ENCODE measurements at regions not wholly inside any gene's neighbourhood (a gene's known extent, or its start where the extent isn't known, plus 50 kb on each side); places are given as distances from the start of the nearest gene placed in this dataset.

DNA sequence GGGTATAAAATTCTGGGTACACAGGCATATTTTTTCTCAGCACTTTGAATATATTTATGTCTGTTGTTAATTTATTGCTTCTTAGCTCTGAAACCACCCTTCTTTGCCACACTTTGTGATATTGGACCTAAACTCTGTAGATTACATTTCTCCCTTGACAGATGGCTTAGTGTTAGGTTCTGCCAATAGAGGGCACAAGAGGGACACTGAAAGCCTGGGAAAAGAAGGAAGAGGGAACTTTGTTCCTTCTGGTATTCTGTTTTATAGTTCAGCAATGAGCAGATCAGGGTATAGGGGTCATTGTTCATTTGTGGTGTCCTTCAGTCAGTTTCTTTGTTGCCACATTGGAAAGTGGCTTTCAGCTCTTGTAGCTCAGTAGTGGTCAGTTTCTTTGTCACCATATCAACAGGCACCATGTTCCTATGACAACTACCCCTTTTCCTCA lies 423.5 kb upstream of the PROX1 start:
- no peak for TF ChIP-seq ZFP30 (CRISPR knock-in tag; IDR thresholded peaks at IDR 0.05)
- no peak for TF ChIP-seq BACH2 (CRISPR knock-in tag; IDR thresholded peaks at IDR 0.05; ENCODE audit: borderline replicate concordance)
- no peak for TF ChIP-seq ZNF70 (CRISPR knock-in tag; IDR thresholded peaks at IDR 0.05)
- TF ChIP-seq ESRRG (CRISPR knock-in tag; IDR thresholded peaks at IDR 0.05), result no peak
- TF ChIP-seq GLIS3 (CRISPR knock-in tag; IDR thresholded peaks at IDR 0.05), result no peak
- no peak for TF ChIP-seq PPARA (CRISPR knock-in tag; IDR thresholded peaks at IDR 0.05; ENCODE audit: borderline replicate concordance)
- TF ChIP-seq RARB (CRISPR knock-in tag; IDR thresholded peaks at IDR 0.05), result no peak
- TF ChIP-seq, protein P1, sequence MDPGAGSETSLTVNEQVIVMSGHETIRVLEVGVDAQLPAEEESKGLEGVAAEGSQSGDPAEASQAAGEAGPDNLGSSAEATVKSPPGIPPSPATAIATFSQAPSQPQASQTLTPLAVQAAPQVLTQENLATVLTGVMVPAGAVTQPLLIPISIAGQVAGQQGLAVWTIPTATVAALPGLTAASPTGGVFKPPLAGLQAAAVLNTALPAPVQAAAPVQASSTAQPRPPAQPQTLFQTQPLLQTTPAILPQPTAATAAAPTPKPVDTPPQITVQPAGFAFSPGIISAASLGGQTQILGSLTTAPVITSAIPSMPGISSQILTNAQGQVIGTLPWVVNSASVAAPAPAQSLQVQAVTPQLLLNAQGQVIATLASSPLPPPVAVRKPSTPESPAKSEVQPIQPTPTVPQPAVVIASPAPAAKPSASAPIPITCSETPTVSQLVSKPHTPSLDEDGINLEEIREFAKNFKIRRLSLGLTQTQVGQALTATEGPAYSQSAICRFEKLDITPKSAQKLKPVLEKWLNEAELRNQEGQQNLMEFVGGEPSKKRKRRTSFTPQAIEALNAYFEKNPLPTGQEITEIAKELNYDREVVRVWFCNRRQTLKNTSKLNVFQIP (CRISPR knock-in tag; IDR thresholded peaks at IDR 0.05; ENCODE audit: borderline replicate concordance, low read depth), result no peak
- TF ChIP-seq SNAI2 (CRISPR knock-in tag; IDR thresholded peaks at IDR 0.05), result no peak
- TF ChIP-seq, protein P2, sequence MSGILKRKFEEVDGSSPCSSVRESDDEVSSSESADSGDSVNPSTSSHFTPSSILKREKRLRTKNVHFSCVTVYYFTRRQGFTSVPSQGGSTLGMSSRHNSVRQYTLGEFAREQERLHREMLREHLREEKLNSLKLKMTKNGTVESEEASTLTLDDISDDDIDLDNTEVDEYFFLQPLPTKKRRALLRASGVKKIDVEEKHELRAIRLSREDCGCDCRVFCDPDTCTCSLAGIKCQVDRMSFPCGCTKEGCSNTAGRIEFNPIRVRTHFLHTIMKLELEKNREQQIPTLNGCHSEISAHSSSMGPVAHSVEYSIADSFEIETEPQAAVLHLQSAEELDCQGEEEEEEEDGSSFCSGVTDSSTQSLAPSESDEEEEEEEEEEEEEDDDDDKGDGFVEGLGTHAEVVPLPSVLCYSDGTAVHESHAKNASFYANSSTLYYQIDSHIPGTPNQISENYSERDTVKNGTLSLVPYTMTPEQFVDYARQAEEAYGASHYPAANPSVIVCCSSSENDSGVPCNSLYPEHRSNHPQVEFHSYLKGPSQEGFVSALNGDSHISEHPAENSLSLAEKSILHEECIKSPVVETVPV (CRISPR knock-in tag; IDR thresholded peaks at IDR 0.05), result no peak
- TF ChIP-seq, protein P3, sequence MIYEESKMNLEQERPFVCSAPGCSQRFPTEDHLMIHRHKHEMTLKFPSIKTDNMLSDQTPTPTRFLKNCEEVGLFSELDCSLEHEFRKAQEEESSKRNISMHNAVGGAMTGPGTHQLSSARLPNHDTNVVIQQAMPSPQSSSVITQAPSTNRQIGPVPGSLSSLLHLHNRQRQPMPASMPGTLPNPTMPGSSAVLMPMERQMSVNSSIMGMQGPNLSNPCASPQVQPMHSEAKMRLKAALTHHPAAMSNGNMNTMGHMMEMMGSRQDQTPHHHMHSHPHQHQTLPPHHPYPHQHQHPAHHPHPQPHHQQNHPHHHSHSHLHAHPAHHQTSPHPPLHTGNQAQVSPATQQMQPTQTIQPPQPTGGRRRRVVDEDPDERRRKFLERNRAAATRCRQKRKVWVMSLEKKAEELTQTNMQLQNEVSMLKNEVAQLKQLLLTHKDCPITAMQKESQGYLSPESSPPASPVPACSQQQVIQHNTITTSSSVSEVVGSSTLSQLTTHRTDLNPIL (CRISPR knock-in tag; IDR thresholded peaks at IDR 0.05; ENCODE audit: low read depth), result no peak
- no peak for TF ChIP-seq ZNF8 (CRISPR knock-in tag; IDR thresholded peaks at IDR 0.05)

Data from SK-N-SH treated with all-trans-retinoic acid at 6 μM for 48 hours (cell line).